H1 (cell line): ENCODE measurements at regions not wholly inside any gene's neighbourhood (a gene's known extent, or its start where the extent isn't known, plus 50 kb on each side); places are given as distances from the start of the nearest gene placed in this dataset.

Source experiments
- JUN ChIP-seq: IDR thresholded peaks from 2 replicates; pipeline ENCODE4 v1.6.1; 2011; ENCODE audit warnings: low read depth, mild to moderate bottlenecking, improper control_type of control experiment, low read length
- PHF8 ChIP-seq: fragments of 200-600 bp; sonication (generic); conservative IDR thresholded peaks from 2 replicates; pipeline ENCODE4 v1.7.1; 2012; ENCODE audit warnings: low read depth, mild to moderate bottlenecking, inconsistent platforms, low read length, moderate library complexity
- TF ChIP-seq, protein P1 (sequence below): IDR thresholded peaks from 2 replicates; pipeline ENCODE4 v1.6.1; 2011; ENCODE audit warnings: low read length, improper control_type of control experiment

DNA sequence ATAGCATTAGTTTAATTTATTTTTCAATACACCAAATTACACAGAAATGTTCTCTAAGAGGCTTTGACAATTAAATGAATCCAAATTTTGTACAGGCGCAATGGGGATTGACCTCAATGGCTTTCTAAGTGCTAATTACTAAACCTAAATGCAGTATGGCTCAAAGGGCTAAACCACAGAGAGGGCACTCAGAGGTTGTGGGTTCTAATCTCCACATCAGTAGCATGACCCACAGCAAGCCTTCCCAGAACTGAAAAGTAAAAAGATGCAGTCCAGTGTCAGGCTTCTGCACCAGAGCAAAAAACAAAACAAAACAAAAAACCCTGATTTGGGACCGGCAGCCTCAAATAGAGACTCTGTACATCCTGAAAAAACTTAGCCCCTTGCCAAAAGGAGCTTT, 579.2 kb upstream of the PKN2 start (continued):
- TF ChIP-seq, protein P1, sequence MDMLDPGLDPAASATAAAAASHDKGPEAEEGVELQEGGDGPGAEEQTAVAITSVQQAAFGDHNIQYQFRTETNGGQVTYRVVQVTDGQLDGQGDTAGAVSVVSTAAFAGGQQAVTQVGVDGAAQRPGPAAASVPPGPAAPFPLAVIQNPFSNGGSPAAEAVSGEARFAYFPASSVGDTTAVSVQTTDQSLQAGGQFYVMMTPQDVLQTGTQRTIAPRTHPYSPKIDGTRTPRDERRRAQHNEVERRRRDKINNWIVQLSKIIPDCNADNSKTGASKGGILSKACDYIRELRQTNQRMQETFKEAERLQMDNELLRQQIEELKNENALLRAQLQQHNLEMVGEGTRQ = no peak
- no peak for TF ChIP-seq PHF8
- no peak for TF ChIP-seq JUN
